Right forelimb (tissue), 1 donor: ENCODE measurements at regions not wholly inside any gene's neighbourhood (a gene's known extent, or its start where the extent isn't known, plus 50 kb on each side); places are given as distances from the start of the nearest gene placed in this dataset.

ENCODE experiments used
- DNase-seq: peaks from one replicate; pipeline ENCODE4 v3.0.0-alpha.2; 2018

GRCh38 chr12:92029902-92030586 lies 115.6 kb downstream of the BTG1 start:
- no peak for DNase-seq

DNA sequence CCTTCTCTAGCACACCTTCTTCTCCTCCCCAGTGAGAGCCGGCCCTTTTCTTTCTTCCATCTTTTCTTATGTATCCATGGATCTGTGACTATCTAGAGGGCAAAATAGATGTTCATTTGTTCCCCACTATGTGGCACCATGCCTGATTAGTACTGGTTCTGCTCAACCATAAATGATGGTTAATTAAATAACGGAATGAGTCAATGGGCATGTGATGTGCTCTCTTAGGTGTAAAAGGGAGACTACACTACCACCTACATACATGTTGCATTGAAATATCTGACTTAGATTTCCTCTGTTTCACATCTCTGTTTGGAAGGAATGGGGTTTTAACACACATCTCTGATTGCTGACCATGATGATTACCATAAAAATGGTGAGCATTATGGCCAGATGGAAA lies 116.5 kb downstream of the BTG1 start:
- DNase-seq = no peak

DNA sequence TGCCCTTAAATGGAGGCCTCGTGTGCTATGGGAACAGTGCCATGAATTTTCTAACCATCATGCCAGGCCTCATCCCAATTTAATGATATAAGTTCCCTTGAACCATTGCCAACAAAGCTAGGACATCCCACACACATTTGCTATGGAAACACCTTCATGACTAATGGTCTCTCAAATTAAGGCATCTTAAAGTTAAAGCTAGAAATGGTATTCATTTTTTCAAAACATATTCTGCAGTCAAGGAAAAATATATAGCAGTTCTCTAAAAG lies 117.3 kb downstream of the BTG1 start:
- no peak for DNase-seq

DNA sequence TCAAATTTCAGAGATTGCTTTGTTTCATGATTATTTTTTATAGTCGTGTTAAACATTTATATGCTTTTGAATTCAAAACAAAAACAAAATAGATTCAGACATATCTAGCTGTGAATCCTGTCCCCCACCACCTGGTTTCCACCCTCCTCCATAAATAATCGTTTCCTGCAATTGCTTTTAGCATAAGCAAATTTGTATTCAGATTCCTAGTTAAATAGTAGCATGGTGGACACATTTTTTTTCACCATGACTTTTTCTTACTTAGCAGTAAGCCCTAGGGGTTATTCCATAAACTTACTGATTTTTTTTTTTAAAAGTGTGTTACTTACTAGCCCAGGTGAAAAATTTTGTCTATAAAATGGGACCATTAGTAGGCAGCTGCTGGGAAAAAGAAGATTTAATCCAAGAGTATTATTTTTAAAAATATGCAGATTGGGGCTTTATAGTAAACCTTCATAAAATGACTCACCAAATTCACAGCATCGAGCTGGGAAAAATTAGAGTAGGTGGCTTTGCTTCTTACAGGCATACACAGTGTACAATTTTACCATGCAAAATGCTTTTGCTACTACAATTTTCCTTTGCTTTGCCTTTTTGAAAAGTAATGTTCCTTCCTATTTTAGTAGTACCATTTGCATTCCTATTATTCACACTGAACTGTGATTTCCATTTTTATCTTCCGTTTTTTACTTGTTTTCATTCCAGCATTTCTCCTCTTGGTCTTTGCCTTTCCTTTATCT lies 117.8 kb downstream of the BTG1 start:
- DNase-seq = no peak

DNA sequence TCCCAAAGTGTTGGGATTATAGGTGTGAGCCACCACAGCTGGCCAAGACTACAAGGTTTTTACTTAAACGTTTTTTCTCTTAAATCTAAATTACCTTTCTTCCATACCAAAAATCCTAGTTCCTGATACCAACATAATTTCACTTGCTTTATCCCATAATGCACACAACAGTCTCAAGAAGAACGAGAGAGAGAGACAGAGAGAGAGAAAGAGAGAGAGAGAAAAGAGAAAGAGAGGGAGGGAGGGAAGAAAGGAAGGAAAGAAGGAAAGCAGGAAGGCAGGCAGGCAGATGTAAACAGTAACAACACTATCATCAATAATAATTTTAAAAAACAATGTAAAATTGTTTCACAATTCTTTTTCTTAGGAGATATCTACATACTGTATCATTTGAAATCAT lies 118.4 kb downstream of the BTG1 start:
- DNase-seq = no peak

DNA sequence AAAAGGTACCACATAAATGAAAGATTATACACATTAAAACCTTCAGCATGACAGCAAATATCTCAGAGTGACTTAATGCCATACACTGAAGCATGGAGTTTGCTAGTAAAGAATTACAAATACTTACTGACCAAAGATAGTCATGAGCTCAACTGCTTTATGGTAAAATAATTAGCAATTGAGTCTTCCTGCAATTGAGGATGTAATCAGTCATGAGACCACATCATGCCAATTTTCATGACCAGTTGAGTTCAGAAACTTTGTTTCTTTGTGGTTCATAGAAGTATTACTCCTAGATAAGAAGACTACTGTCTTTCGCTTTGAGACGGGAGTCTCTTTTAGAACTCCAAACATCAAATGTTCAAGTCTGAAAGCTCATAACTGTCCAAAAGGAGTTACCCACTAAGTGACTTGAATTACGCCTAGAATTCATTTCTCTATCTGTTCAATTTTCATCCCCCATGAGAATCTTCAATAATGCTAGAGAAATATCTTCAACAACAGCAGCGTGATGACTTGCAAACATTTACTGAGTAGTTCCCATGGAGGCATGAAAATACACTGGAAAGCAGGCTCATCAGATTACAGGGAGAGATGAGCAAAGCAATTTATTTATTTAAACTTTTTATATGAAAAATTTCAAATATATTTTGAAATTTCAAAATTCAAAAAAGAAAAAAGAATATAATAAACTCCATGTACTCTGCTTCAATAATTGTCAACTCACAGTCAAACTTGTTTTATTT lies 120.0 kb downstream of the BTG1 start:
- DNase-seq = no peak

- DNase-seq = no peak
These were observed 123.6 kb downstream of the BTG1 start for GRCh38 chr12:92022093-92022492.

- no peak for DNase-seq
These were observed 124.0 kb downstream of the BTG1 start for GRCh38 chr12:92021666-92022035.

DNA sequence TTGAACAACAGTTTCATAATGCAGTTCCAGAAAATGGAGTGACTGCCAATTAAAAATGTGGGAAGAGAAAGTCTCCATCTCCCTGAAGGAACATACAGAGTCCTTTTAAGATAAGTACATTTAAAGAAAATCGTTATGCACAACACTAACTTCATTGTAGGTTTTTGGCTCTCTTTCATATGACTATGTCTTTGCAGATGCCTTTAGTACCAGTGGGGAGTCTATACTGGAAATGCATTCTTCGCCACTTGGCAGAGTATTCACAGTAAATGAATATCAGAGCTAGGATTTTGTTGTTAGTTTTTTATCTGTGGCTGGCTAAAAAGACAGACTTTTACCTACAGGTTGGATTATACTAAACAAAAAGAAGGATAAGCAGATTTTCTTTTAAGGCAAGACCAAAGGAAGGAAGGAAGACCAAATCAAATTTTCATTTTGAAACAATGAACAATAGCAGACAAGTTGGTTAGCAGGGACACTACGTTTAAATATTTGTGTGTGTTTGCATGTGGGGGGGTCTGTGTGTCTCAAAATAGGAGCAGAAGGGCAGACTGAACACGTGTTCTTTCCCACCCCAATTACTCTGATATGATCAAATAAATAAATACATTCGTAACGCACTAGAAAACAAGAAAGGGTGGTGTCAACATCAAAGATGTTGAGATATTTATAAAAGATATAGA lies 124.5 kb downstream of the BTG1 start:
- DNase-seq = no peak

- no peak for DNase-seq
These were observed 126.0 kb downstream of the BTG1 start for GRCh38 chr12:92019491-92020277.

DNA sequence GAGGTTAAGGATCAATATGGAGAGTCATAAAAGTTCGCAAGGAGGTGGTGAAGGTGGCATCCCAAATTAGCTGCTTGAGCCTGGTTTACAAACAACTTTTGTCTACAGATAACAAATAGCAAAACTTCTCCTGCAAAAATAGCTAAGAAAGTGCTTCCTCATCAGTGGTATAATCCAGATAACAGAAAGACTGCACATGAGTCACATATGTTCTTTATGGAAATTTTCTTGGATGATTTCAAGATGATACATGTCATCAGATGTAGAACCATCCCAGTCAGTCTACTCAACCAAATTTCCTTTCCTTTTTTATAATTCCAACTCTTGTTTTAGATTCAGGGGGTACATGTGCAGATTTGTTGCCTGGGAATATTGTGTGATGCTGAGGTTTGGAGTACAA lies 133.0 kb downstream of the BTG1 start:
- DNase-seq = no peak

DNA sequence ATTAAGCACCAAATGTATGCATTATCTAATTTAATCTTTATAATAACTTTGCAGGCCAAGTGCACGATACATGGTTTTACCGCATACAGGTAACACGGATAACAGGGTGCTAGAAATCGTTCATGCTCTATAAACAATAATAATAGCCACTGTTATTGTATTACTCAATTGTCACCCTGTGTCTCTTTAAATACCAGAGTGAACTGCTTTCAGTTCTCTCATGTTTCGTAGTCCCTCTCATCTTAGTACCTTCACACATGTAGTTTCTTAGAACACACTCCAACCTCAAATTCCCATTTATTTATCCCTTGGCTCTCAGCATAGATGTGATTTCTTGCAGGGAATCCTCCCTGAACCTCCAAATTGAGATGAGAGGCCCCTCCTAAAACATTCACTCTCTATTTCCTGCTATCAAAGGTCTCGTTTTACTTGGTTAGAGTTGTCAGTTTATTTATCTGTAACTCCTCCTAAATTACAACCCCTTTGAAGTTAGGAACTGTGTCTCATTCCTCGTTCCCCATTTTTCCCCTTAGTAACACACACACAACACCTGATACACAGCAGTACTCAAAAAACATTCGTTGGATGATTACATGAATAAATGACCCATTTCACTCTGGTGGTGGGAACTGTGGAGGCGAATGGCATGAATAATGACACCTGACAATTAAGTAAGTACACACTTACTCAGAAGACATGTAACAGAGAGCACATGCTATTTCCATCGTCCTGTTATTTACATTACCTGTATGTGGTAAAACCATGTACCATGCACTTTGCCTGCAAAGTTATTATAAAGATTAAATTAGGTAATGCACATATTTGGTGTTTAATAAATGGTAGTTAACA lies 134.6 kb downstream of the BTG1 start:
- no peak for DNase-seq

- no peak for DNase-seq
These were observed 135.3 kb downstream of the BTG1 start for GRCh38 chr12:92010368-92010767.

- DNase-seq = no peak
These were observed 137.3 kb downstream of the BTG1 start for GRCh38 chr12:92008345-92008744.

DNA sequence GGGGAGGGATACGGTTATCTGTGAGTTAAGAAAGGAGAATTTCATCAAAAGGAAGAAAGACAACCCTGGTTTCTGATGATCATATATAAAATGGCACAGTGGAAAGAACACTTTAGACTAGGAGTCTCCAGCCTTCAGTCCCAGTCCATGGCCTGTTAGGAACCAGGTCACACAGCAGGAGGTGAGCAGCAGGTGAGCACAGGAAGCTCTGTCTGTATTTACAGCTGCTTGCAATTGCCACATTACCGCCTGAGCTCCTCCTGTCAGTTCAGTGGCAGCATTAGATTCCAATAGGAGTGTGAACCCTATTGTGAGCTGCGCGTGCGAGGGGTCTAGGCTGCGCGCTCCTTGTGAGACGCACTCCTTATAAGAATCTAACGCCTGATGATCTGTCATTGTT lies 137.9 kb downstream of the BTG1 start:
- no peak for DNase-seq

GRCh38 chr12:92003701-92004100 lies 141.9 kb downstream of the BTG1 start:
- no peak for DNase-seq

DNA sequence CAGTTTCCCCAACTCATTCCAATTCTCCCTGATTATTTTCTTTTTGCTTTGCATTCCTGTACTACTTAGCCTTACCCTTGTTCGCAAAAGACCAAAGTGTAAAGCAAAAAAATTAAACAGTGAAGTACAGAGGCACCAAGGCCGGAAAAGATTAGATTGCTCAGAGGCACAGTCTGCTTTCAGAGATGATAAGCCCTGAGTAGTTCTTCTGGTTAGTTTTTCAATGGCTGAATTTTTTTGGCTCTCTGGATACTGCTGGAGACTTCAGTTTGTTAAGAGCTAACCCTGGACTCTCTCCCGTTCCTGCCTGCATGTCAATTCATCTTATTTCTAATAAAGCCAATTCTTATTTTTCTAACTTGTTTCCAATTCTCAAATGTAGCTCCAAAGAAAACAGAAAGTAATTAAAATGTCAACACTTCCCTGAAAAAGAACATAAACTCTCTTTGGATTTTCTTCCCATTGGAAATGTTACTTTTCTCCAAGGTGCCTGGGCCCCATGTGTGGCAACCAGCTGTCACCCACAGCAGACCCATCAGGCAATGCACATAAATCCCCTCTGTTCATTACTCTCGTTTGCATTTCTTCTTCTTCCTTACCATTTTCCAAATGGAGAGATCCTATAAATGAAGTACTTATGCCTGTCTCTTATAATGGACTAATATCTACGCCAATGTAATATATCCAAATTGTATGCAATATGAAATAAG lies 142.8 kb downstream of the BTG1 start:
- no peak for DNase-seq

DNA sequence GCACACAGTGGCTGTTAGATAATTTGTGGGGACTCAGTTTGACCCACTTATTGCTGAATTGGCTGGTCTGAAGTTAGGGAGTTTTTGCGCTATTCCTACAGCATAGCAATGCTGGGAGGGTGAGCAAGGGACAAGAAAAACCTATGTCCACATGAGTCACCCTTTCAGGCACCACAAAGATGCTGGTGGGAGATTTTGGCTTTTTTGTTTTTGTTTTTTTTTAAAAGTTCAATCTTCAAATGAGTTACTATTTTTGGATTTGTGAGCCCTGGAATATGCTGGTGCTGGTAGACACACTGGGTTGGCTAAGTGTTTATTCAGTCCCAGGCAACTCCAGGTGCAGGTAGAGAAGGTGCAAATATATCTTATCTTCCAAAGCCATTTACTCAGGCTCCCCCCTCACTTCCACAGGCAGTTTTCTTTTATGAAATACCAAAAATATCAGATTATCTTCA lies 143.4 kb downstream of the BTG1 start:
- DNase-seq = no peak

DNA sequence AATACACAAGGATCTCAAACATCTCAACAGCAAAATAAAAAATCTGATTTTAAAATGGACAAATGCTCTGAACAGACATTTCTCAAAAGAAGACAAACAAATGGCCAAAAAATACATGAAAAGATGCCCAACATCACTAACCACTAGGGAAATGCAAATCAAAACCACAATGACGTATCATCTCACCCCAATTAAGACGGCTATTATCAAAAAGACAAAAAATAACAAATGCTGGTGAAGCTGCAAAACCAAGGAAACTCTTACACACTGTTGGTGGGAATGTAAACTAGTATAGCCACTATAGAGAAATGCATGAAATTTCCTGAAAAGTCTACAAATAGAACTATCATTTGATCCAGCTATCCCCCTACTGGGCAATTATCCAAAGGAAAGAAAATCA lies 145.0 kb downstream of the BTG1 start:
- DNase-seq = no peak

DNA sequence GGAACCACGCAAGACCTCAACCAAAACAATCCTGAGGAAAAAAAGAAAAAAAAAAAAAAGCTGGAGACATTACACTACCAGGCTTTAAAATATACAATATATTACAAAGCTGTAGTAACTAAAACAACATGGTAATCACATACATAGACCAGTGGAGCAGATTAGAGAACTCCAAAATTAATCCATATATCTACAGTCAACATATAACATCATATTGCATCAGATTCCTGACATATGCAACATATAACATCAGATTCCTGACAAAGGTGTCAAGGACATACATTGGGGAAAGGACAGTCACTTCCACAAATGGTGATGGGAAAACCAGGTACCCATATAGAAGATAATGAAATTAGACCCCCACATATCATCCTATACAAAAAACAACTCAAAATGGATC lies 145.8 kb downstream of the BTG1 start:
- no peak for DNase-seq

DNA sequence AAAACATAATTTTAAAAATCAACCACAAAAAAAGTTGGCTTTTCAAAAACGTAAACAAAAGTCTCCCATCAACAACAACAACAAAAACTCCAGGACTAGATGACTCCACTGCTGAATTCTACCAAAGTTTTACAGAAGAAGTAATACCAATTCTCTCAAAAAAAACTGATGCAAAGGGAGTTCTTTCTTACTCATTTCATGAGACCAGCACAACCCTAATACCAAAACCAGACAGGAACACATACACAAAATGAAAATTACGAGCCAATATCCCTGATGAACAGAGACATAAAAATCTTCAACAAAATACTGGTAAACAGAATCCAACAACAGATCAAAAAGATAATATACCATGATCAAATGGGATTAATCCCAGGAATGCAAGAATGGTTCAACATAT lies 147.3 kb downstream of the BTG1 start:
- DNase-seq = no peak
